HK-2 (cell line): ENCODE measurements at regions not wholly inside any gene's neighbourhood (a gene's known extent, or its start where the extent isn't known, plus 50 kb on each side); places are given as distances from the start of the nearest gene placed in this dataset.

Source experiments
- DNase-seq: peaks from one replicate; pipeline ENCODE4 v3.0.0-alpha.2; 2018; ENCODE audit not compliant: unreplicated experiment

- no peak for DNase-seq
These were observed 114.3 kb upstream of the GGTLC1 start for GRCh38 chr20:24102749-24103333.

GRCh38 chr20:24102290-24102689 is 113.7 kb upstream of the GGTLC1 start:
- no peak for DNase-seq

- peak; percentile 31 for DNase-seq
These were observed 111.9 kb upstream of the GGTLC1 start for GRCh38 chr20:24100370-24101011.

GRCh38 chr20:24098886-24099285 is 110.3 kb upstream of the GGTLC1 start:
- no peak for DNase-seq

GRCh38 chr20:24097506-24098245 is 109.1 kb upstream of the GGTLC1 start:
- DNase-seq: no peak

GRCh38 chr20:24096864-24097450 is 108.4 kb upstream of the GGTLC1 start:
- no peak for DNase-seq

- DNase-seq: no peak
These were observed 107.7 kb upstream of the GGTLC1 start for GRCh38 chr20:24096264-24096663.

- DNase-seq: no peak
These were observed 107.2 kb upstream of the GGTLC1 start for GRCh38 chr20:24095756-24096155.

- DNase-seq: no peak
These were observed 106.7 kb upstream of the GGTLC1 start for GRCh38 chr20:24095303-24095702.

- no peak for DNase-seq
These were observed 101.0 kb upstream of the GGTLC1 start for GRCh38 chr20:24089576-24089975.

GRCh38 chr20:24086121-24086520 is 97.5 kb upstream of the GGTLC1 start:
- no peak for DNase-seq

GRCh38 chr20:24084281-24084680 is 95.7 kb upstream of the GGTLC1 start:
- DNase-seq: no peak

- no peak for DNase-seq
These were observed 92.5 kb upstream of the GGTLC1 start for GRCh38 chr20:24081077-24081476.

GRCh38 chr20:24079661-24080412 is 91.3 kb upstream of the GGTLC1 start:
- DNase-seq: no peak

- DNase-seq: no peak
These were observed 88.6 kb upstream of the GGTLC1 start for GRCh38 chr20:24077145-24077544.

- no peak for DNase-seq
These were observed 82.1 kb upstream of the GGTLC1 start for GRCh38 chr20:24070679-24071078.

GRCh38 chr20:24066076-24066700 is 77.6 kb upstream of the GGTLC1 start:
- DNase-seq: no peak

- no peak for DNase-seq
These were observed 76.3 kb upstream of the GGTLC1 start for GRCh38 chr20:24064915-24065314.

- DNase-seq: no peak
These were observed 75.5 kb upstream of the GGTLC1 start for GRCh38 chr20:24064092-24064491.

- no peak for DNase-seq
These were observed 74.5 kb upstream of the GGTLC1 start for GRCh38 chr20:24063100-24063499.

GRCh38 chr20:24060851-24061590 is 72.4 kb upstream of the GGTLC1 start:
- no peak for DNase-seq
